NCI-H2107 (cell line): ENCODE measurements at regions not wholly inside any gene's neighbourhood (a gene's known extent, or its start where the extent isn't known, plus 50 kb on each side); places are given as distances from the start of the nearest gene placed in this dataset.

Source experiments
- DNase-seq: peaks from one replicate; lab custom pipeline; 2025; lab: John Stamatoyannopoulos, UW

DNA sequence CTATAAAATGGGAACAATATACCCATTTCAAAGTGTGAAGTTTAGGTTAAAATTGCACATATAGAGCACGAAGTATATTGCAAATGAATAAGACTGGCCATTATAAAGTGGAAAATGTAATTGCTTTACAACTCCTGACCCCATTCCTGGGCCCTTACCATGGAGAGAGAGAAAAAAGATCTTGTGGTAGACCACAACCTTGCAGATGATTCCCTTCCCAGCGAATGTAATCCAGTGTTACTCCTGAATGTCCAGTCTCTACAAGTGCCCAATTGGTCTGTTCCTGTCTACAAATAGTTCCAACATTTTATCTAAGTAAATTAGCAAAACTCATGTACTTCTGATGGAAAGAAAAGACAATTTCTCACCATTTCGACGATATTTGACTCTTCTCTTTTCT is 184.1 kb upstream of the LNX1 start:
- DNase-seq = no peak

GRCh38 chr4:53771326-53771725 is 180.0 kb upstream of the LNX1 start:
- DNase-seq = no peak

DNA sequence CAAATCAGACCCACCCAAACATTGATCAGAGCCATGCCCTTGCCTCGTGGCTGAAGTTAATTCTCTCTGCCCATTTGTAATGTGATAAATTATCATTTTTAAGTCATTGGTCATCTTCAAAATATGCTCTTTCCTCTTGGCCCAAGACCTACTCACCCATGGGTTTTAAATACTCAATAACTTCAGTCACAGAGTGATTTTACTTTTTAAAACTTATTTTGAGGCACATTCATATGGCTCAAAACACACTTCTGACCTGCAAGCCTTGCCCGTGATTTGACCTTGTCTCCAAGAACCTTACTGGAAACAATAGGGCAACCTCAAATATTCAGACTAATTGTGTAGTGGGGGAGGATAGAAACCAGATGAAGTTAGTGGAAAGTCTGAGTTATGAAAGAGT is 176.2 kb upstream of the LNX1 start:
- no peak for DNase-seq

DNA sequence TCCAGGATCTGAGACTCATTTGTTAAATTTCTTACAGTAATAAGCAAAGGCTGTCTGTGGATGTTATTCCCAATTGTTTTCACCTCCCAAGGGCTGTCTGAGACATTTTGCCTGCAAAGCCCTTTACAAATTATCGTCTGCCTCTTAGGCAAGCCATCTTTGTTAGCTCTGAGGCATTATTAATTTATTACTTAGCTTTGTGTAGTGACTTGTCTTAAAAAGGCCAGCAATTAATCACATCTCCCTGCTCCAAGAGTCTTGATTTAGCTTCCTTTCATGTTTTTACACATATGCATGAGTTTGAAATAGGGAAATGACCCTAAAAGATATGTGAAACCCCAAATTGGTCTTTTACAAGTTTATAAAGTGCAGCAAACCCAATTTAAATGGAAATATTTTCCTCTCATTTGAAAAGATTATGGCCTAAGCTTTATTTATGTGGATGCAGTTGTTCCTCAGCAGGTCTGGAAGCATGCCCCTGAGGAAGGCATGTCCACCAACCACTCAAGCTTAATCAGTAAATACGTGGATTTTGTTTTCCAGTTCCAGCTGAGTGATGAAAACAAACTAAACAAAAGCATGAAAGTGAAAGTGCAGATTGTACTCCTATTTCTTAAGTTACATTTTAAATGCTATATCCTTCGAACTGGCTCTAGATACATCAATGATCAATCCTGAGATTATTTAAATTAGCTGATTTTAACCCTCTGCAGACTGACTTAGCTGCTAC is 173.6 kb upstream of the LNX1 start:
- DNase-seq = no peak

- no peak for DNase-seq
Observed at GRCh38 chr4:53763813-53764597, 172.7 kb upstream of the LNX1 start.

- no peak for DNase-seq
Observed at GRCh38 chr4:53755656-53756055, 164.4 kb upstream of the LNX1 start.

DNA sequence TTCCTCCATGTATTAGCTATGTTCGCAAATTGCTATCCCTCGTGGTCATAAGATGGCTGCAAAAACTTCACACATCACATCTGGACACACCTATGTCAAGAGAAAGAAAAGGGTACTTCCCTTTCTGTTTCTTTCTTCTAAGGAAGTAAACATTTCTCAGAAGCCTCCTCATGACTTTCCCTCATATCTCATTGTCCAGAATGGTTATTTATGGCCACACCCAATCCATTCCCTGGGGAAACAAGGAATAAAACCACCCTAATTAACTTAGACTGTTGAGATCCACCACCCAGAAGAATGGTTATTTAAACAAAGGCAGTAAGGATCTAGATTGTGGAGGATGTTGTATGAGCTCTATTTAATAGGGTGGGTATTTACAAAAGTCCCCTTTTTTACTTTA is 160.8 kb upstream of the LNX1 start:
- no peak for DNase-seq

DNA sequence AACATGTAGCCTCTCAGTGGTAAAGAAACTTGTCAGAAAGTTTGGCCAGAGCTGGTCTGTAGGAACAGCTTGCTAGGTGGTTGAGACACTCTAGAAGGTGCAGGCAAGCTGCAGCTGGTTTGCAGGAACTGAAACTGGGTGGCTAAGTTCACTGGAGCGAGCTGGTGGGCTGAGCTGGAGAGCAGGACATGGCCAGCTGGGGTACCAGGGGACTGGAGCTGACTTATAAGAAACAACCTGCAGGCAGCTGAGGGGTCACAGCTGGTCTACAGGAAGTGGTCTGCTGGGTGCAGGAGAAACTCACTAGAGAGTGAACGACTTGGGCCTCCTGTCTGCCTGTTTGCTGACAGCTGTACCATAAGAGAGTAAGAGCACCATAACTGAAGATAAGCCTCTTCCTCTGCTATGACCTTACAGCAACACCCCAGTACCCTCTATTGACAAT is 157.1 kb upstream of the LNX1 start:
- no peak for DNase-seq

DNA sequence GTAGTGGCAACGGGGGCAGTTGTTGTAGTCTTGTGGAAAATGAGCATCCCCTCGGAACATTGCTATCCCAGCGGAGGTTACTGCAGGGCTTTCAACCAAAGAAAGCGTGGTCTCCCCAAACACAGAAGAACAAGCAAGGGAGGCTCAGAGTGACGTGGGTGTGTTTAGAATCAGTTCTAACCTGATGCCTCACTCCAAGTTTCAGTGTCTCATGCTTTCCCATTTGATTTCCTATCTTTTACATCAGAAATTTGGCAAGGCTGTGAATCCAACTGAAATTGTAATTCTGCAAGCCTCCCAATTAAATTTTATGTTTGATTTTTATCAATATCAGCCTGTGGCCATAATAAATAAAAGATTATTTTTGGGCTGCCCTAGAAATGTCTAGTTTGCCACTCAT is 156.1 kb upstream of the LNX1 start:
- DNase-seq = no peak

DNA sequence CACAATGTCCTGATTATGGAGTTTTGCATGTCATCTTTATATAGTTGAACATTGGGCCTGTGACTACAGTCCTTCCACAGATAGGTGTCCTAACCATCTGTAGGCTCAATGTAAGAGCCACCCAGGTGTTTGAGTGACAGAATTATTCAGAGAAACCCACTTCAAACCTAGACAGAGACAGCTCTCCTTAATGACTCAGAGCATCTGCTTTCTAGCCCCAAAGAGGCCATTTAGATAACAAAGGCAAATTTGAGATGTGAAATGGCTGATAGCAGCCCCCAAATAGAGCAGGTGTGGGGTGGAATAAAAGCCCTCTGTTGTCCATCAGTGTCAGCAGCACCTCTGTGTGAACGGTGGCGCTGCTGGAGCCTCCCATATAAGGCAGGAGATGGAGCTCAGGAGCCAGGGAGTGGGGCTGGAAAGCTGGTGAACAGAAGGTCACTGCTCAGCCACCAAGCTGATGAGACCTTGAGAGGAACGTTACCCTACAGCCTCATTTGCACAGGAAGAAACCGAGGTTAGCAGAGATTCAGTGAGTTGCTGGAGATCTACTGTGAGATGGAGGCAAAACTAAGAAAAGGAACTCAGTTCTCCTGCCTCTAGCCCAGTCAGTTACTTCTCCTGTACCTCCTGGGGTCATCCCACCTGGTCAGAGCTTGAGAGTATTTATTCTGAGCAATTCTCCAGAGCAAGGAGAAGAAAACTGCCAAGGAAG is 153.3 kb upstream of the LNX1 start:
- no peak for DNase-seq

- no peak for DNase-seq
Observed at GRCh38 chr4:53734584-53735353, 143.5 kb upstream of the LNX1 start.

DNA sequence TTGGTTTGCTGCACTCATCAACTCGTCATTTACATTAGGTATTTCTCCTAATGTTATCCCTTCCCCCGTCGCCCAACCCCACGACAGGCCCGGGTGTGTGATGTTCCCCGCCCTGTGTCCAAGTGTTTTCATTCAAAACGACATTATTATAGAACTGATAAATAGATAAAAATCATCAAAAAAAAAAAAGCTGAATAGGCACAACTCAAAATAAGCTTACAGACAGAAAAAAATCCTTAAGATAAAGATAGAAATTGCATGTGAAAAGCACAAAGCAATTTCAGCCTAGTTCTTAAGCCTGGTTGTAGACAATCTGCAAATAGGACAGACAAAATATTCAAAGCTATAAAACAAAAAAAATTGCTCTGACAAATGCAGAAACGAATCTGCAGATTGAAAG is 142.9 kb upstream of the LNX1 start:
- DNase-seq = no peak

- DNase-seq = no peak
Observed at GRCh38 chr4:53732661-53733060, 141.4 kb upstream of the LNX1 start.

- DNase-seq = no peak
Observed at GRCh38 chr4:53730031-53730805, 138.9 kb upstream of the LNX1 start.

GRCh38 chr4:53722110-53722509 is 130.8 kb upstream of the LNX1 start:
- no peak for DNase-seq

DNA sequence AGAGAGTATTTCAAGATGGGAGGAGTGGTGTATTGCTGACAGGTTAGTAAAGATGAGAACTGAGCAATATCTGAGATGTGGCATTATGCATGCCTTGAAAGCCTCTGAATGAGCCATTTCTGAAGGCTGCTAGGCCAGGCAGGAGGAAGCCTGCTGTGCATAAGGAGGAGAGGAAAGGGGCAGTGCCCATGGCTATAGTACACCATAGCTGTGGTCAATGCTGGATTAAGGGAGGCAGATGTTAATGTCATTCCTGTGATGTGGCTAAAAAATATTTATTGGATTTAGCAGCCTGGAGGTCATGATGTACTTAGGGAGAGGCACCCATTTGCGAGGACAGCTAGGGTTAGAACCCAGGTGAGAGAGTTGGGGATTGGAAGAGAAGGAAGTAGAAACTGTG is 130.0 kb upstream of the LNX1 start:
- no peak for DNase-seq

GRCh38 chr4:53720776-53721175 is 129.5 kb upstream of the LNX1 start:
- DNase-seq = no peak

DNA sequence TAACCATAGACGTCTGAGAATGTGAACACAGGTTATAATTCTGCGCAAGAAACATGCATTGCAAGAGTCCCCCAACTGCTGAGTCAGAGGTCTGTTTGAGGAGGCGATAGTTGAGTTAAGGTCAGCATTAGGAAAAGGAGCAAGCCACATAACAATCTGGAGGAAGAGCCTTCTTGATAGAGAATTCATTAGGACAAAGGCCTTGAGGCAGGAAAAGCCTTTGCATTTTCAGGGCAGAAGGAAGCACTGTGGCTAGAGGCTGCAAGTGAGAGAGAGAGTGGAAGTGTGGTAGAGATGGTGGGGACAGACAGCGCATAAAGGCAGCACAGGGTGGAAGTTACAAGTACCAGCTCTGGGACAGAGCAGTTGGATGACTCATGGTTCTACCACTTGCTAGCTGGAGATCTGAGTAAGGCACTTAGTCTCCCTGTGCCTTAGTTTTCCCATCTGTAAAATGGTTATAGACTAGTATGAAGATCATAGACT is 125.8 kb upstream of the LNX1 start:
- DNase-seq = no peak

GRCh38 chr4:53716471-53717063 is 125.3 kb upstream of the LNX1 start:
- no peak for DNase-seq

GRCh38 chr4:53716011-53716410 is 124.7 kb upstream of the LNX1 start:
- no peak for DNase-seq
